Ureter (tissue), 1 donor: ENCODE measurements at regions not wholly inside any gene's neighbourhood (a gene's known extent, or its start where the extent isn't known, plus 50 kb on each side); places are given as distances from the start of the nearest gene placed in this dataset.

Experiments used
- DNase-seq: peaks from one replicate; pipeline ENCODE4 v3.0.0-alpha.2; 2020; ENCODE audit warnings: low spot score
- donor health status: DM: yes; HTN: yes; CAD: no.

GRCh38 chr4:56757821-56758411 is 63.6 kb downstream of the SPINK2 start:
- DNase-seq = peak; percentile 80

GRCh38 chr4:56757261-56757746 is 64.2 kb downstream of the SPINK2 start:
- no peak for DNase-seq

GRCh38 chr4:56755901-56756300 is 65.6 kb downstream of the SPINK2 start:
- DNase-seq = no peak

- DNase-seq = peak; percentile 50
Observed at GRCh38 chr4:56752985-56753384, 68.5 kb downstream of the SPINK2 start.

GRCh38 chr4:56750231-56750630 is 69.1 kb upstream of the HOPX start:
- DNase-seq = no peak

- no peak for DNase-seq
Observed at GRCh38 chr4:56748271-56748670, 67.2 kb upstream of the HOPX start.

GRCh38 chr4:56746639-56747038 is 65.5 kb upstream of the HOPX start:
- no peak for DNase-seq

GRCh38 chr4:56745042-56745441 is 63.9 kb upstream of the HOPX start:
- no peak for DNase-seq

GRCh38 chr4:56744030-56744429 is 62.9 kb upstream of the HOPX start:
- DNase-seq = no peak

GRCh38 chr4:56743550-56743949 is 62.5 kb upstream of the HOPX start:
- DNase-seq = no peak

- no peak for DNase-seq
Observed at GRCh38 chr4:56742080-56742871, 61.2 kb upstream of the HOPX start.

GRCh38 chr4:56741595-56741994 is 60.5 kb upstream of the HOPX start:
- DNase-seq = no peak

GRCh38 chr4:56739066-56739777 is 58.1 kb upstream of the HOPX start:
- no peak for DNase-seq

GRCh38 chr4:56737666-56738065 is 56.6 kb upstream of the HOPX start:
- peak; percentile 55 for DNase-seq

- no peak for DNase-seq
Observed at GRCh38 chr4:56733352-56733751, 52.3 kb upstream of the HOPX start.

GRCh38 chr4:56732301-56732700 is 51.2 kb upstream of the HOPX start:
- DNase-seq = no peak

- no peak for DNase-seq
Observed at GRCh38 chr4:56731857-56732256, 50.8 kb upstream of the HOPX start.
